NB4 (cell line): ENCODE measurements at regions not wholly inside any gene's neighbourhood (a gene's known extent, or its start where the extent isn't known, plus 50 kb on each side); places are given as distances from the start of the nearest gene placed in this dataset.
"Not testable (repeated sequence)": the region's sequence is repeated elsewhere in the genome, so short reads cannot be mapped to it uniquely, and the experiment has no call there.

Source experiments
- MYC ChIP-seq: IDR thresholded peaks from 2 replicates; pipeline ENCODE4 v1.6.1; 2011; ENCODE audit warnings: low read depth, low read length
- POLR2A ChIP-seq: IDR thresholded peaks from 2 replicates; pipeline ENCODE4 v1.6.1; 2011; ENCODE audit warnings: mild to moderate bottlenecking; ENCODE audit not compliant: insufficient read length; ENCODE audit errors: extremely low read depth
- TF ChIP-seq, protein P1 (sequence below): IDR thresholded peaks from one replicate; pipeline ENCODE4 v1.5.1; 2012; ENCODE audit warnings: low read depth, low read length
- TF ChIP-seq, protein P2 (sequence below): IDR thresholded peaks from 2 replicates; pipeline ENCODE4 v1.6.1; 2011; ENCODE audit warnings: low read depth, low read length

DNA sequence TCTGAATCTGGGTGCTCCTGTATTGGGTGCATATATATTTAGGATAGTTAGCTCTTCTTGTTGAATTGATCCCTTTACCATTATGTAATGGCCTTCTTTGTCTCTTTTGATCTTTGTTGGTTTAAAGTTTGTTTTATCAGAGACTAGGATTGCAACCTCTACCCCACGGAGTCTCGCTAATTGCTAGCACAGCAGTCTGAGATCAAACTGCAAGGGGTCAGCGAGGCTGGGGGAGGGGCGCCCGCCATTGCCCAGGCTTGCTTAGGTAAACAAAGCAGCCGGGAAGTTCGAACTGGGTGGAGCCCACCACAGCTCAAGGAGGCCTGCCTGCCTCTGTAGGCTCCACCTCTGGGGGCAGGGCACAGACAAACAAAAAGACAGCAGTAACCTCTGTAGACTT is 421.8 kb downstream of the CSNK1G3 start:
- TF ChIP-seq POLR2A, MYC: not testable (repeated sequence)
- TF ChIP-seq, protein P1, sequence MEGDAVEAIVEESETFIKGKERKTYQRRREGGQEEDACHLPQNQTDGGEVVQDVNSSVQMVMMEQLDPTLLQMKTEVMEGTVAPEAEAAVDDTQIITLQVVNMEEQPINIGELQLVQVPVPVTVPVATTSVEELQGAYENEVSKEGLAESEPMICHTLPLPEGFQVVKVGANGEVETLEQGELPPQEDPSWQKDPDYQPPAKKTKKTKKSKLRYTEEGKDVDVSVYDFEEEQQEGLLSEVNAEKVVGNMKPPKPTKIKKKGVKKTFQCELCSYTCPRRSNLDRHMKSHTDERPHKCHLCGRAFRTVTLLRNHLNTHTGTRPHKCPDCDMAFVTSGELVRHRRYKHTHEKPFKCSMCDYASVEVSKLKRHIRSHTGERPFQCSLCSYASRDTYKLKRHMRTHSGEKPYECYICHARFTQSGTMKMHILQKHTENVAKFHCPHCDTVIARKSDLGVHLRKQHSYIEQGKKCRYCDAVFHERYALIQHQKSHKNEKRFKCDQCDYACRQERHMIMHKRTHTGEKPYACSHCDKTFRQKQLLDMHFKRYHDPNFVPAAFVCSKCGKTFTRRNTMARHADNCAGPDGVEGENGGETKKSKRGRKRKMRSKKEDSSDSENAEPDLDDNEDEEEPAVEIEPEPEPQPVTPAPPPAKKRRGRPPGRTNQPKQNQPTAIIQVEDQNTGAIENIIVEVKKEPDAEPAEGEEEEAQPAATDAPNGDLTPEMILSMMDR = not testable (repeated sequence)
- TF ChIP-seq, protein P2, sequence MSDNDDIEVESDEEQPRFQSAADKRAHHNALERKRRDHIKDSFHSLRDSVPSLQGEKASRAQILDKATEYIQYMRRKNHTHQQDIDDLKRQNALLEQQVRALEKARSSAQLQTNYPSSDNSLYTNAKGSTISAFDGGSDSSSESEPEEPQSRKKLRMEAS = not testable (repeated sequence)
